ENCODE measurements at regions not wholly inside any gene's neighbourhood (a gene's known extent, or its start where the extent isn't known, plus 50 kb on each side); places are given as distances from the start of the nearest gene placed in this dataset.
A peak's percentile ranks its signal among the peaks of the same experiment; 100 is the strongest.

GRCh38 chr1:98287626-98288025 lies 366.8 kb upstream of the DPYD start:
- no peak for DNase-seq (ENCODE audit: low read depth)

DNA sequence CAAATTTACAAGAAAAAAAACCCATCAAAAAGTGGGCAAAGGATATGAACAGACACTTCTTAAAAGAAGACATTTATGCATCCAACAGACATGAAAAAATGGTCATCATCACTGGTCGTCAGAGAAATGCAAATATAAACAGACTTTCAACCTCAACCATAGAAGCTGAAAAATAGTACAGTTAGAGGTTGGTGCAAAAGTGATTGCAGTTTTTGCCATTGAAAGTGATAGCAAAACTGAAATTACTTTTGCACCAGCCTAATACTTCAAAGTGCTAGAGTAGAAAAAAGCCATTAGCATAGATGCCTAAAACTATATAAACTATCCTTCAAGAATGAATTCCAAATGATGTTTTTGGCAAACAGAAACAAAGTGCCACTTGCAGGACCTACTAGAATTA lies 365.8 kb upstream of the DPYD start:
- no peak for DNase-seq (ENCODE audit: low read depth)

DNA sequence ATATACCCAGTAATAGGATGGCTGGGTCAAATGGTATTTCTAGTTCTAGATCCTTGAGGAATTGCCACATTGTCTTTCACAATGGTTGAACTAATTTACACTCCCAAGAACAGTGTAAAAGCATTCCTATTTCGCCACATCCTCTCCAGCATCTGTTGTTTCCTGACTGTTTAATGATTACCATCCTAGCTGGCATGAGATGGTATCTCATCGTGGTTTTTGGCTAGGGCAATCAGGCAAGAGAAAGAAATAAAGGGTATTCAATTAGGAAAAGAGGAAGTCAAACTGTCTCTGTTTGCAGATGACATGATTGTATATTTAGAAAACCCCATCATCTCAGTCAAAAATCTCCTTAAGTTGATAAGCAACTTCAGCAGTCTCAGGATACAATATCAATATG lies 364.5 kb upstream of the DPYD start:
- peak; percentile 50 for DNase-seq (ENCODE audit: low read depth)

GRCh38 chr1:98280049-98280448 lies 359.2 kb upstream of the DPYD start:
- no peak for DNase-seq (ENCODE audit: low read depth)

DNA sequence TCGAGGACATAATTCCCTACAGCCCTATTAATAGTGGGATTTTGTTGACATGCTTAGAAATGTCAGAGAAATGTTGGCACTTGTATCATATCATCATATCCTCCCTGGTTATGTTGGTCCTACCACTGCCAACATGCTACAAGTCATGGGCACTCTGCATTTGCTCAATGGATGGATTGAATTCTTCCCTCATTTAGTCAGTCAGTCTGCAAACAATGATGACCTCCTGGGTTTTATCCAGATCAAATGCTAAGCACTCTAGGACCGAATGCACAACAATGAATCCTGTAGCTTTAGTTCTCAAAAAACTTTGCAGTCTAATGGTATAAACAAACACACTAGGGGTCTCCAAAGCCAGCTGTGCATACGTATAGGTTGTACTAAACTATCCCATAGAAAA lies 357.2 kb upstream of the DPYD start:
- no peak for DNase-seq (ENCODE audit: low read depth)

GRCh38 chr1:98277118-98277517 lies 356.3 kb upstream of the DPYD start:
- peak; percentile 60 for DNase-seq (ENCODE audit: low read depth)

GRCh38 chr1:98276514-98276913 lies 355.7 kb upstream of the DPYD start:
- no peak for DNase-seq (ENCODE audit: low read depth)

DNA sequence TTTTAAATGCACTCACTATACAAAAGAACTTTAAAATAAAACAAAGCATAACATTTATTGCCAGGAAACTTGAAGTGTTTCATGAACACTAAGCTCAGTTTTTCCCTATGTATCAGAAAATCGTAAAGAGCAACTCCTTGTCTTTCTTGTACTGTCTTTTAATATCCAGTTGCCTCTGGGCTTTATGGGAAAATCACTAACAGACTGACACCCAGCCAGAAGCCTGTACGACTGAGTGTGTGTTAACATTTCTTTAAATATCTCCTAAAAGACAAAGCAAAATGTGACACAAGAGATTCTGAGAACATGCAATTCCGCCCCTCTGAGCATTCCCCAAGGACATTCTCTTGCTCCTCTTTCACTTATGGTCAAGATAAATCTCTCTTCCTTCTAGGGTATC lies 347.5 kb upstream of the DPYD start:
- no peak for DNase-seq (ENCODE audit: low read depth)

- DNase-seq (ENCODE audit: low read depth) = no peak
Measured at GRCh38 chr1:98267423-98267822, 346.6 kb upstream of the DPYD start.

- DNase-seq (ENCODE audit: low read depth) = no peak
Measured at GRCh38 chr1:98264727-98265126, 343.9 kb upstream of the DPYD start.

DNA sequence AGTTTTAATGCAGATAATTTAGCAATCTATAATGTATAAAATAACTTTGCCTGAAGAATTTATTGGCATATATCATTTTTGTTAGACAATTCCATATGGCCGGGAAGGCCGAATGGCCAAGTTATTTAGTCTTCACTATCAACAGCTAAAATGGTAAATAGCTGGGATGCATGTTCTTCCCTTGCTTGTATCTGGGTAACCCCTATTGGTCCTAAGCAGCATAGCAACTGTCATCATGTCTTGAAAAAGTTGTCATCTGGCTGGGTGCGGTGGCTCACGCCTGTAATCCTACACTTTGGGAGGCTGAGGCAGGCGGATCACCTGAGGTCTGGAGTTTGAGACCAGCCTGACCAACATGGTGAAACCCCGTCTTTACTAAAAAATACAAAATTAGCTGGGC lies 340.0 kb upstream of the DPYD start:
- peak; percentile 10 for DNase-seq (ENCODE audit: low read depth)

DNA sequence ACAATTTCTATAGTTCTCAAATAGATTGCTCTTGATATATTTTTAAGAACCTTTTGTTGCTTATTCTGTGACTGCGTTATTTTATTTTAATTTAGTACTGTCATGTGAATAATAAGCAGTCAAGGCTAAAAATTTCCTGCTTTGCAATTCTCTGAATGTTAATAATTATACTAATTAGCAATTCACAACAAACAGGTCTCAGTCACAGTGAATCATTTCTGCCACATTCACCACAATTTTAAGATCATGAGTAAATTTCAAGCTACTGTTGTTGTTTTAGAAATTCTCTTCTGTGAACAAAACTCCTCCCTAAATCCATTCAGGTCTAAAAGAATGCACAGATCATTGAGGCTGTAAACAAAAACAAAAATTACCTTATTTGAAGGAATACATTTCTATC lies 339.6 kb upstream of the DPYD start:
- no peak for DNase-seq (ENCODE audit: low read depth)

DNA sequence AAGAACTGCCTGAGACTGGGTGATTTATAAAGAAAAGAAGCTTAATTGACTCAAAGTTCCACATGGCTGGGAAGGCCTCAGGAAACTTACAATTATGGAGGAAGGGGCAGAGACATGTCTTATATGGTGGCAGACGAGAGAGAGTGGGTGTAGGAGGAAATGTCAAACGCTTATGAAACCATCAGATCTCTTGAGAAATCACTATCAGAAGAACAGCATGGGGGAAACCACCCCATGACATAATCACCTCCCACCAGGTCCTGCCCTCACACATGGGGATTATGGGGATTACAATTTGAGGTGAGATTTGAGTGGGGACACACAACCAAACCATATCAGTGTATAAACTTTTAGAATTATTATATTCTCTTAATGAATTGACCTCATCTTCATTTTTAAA lies 335.9 kb upstream of the DPYD start:
- DNase-seq (ENCODE audit: low read depth) = no peak

- DNase-seq (ENCODE audit: low read depth) = no peak
Measured at GRCh38 chr1:98253145-98253544, 332.3 kb upstream of the DPYD start.

- no peak for DNase-seq (ENCODE audit: low read depth)
Measured at GRCh38 chr1:98251497-98251896, 330.7 kb upstream of the DPYD start.

GRCh38 chr1:98232678-98233077 lies 311.8 kb upstream of the DPYD start:
- no peak for DNase-seq (ENCODE audit: low read depth)

GRCh38 chr1:98222706-98223105 lies 301.9 kb upstream of the DPYD start:
- no peak for DNase-seq (ENCODE audit: low read depth)

DNA sequence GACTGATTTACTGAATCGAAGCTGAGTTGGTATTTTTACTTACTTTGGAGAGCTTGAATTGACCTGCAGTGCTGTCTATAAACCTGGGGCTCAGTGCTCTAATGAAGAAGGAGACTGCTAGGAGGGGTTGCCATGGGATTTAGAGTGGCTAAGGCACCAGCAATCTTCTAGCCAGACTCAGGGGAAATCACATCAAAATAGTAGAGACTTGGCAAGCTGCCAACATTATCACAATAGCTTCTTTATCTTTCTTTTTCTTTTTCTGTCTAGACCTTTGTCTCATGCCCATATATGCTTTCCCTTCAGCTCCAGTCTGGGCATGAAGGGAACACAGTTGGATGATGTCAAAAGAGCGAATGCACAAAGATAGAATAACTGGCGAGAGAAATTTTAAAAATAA lies 301.1 kb upstream of the DPYD start:
- DNase-seq (ENCODE audit: low read depth) = peak; percentile 33

GRCh38 chr1:98217601-98218000 lies 296.8 kb upstream of the DPYD start:
- DNase-seq (ENCODE audit: low read depth) = no peak

DNA sequence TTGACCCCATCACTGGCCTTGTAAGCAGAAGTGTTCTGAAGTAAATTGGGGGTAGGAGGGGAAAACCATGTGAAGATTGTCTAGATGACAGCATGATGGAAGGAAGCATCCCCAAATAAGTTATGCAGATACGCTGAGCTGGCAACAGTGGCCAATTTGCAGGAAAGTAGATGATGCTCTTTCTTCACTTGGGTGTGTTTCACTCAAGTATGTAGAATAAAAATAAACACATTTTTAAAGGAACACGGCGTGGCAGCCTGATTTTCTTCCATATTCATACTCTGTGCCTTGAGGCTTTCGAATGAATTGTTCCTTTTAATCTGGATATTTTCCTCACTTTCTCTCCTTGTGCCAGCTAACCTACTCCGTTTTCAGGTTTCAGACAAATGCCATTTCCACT lies 295.5 kb upstream of the DPYD start:
- DNase-seq (ENCODE audit: low read depth) = no peak

DNA sequence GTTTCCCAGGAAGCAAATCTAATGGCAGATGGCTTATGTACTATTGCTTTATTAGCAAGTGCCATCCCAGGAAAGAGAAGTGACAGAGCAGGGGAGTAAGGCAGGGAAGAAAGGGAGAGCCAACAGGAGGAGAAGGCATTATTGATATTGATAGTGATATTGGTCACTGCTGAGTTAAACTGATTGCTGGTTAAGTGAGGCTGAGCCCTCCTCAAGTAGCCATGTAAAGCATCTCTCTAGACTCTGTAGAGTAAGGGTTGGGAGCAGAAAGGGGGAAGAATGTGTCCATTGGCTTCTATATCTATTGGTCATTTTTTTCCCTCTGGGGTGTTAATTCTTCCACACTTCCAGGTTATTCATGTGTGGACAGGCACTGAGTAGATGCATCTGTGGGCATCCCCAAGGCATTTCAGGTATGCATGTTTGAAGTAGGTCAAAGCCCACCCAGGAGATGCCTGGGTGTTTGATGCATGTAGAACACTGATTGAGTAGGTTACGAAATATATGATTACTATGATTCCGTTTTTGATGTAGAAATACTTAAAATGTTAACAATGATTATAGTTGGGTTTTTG lies 290.5 kb upstream of the DPYD start:
- DNase-seq (ENCODE audit: low read depth) = no peak

GRCh38 chr1:98210563-98210962 lies 289.7 kb upstream of the DPYD start:
- DNase-seq (ENCODE audit: low read depth) = no peak

GRCh38 chr1:98210064-98210463 lies 289.2 kb upstream of the DPYD start:
- peak; percentile 88 for DNase-seq (ENCODE audit: low read depth)

GRCh38 chr1:98205291-98206017 lies 284.6 kb upstream of the DPYD start:
- DNase-seq (ENCODE audit: low read depth) = peak; percentile 66
